Activated CD4-positive, alpha-beta T cell treated with anti-CD3 and anti-CD28 coated beads, Interleukin-2, amount 10 ng/mL, durations not matched to agents 7 days and 5 days (primary cell): ENCODE measurements at regions not wholly inside any gene's neighbourhood (a gene's known extent, or its start where the extent isn't known, plus 50 kb on each side); places are given as distances from the start of the nearest gene placed in this dataset.

Source experiments
- CTCF ChIA-PET: fragments of 350-600 bp; sonication (Branson Sonifier 250); formaldehyde crosslinking; loops from one replicate; lab custom pipeline; 2021; ENCODE audit warnings: antibody characterized with exemption; lab: Charles Lee
- POLR2A ChIA-PET: fragments of 350-600 bp; sonication (Branson Sonifier 250); formaldehyde crosslinking; loops from one replicate; lab custom pipeline; 2021; ENCODE audit warnings: antibody characterized with exemption; lab: Charles Lee
- DNase-seq: peaks from one replicate; pipeline ENCODE4 v3.0.0-alpha.2; 2020
- H3K27ac Mint-ChIP-seq: one replicate; pipeline ENCODE4 v1.8.0; 2021; ENCODE audit warnings: mild to moderate bottlenecking, moderate library complexity, mixed read lengths
- H3K27me3 Mint-ChIP-seq: one replicate; pipeline ENCODE4 v1.8.0; 2021; ENCODE audit warnings: mixed read lengths
- H3K36me3 Mint-ChIP-seq: one replicate; pipeline ENCODE4 v1.8.0; 2021; ENCODE audit warnings: low read depth, mixed read lengths
- H3K4me1 Mint-ChIP-seq: one replicate; pipeline ENCODE4 v1.8.0; 2021; ENCODE audit warnings: mixed read lengths
- H3K4me3 Mint-ChIP-seq: one replicate; pipeline ENCODE4 v1.8.0; 2021; ENCODE audit warnings: mild to moderate bottlenecking, moderate library complexity, mixed read lengths
- H3K9me3 Mint-ChIP-seq: one replicate; pipeline ENCODE4 v1.8.0; 2021; ENCODE audit warnings: mixed read lengths

GRCh38 chr17:5931616-5932015 is 138.6 kb upstream of the WSCD1 start:
- H3K36me3 Mint-ChIP-seq = no peaks in the 10 kb centered on the region
- H3K9me3 Mint-ChIP-seq = peaks cover 3% of the 10 kb centered on the region
- no peak overlapping the region for H3K27ac Mint-ChIP-seq
- ChIA-PET CTCF (no interaction called here), POLR2A (no interaction called here)
- no peak for DNase-seq
- H3K4me3 Mint-ChIP-seq = no peak overlapping the region
- H3K27me3 Mint-ChIP-seq = peaks cover 3% of the 10 kb centered on the region
- no peaks in the 10 kb centered on the region for H3K4me1 Mint-ChIP-seq

- no peak overlapping the region for H3K27ac Mint-ChIP-seq
Observed at GRCh38 chr17:5933430-5933829, 136.7 kb upstream of the WSCD1 start.

DNA sequence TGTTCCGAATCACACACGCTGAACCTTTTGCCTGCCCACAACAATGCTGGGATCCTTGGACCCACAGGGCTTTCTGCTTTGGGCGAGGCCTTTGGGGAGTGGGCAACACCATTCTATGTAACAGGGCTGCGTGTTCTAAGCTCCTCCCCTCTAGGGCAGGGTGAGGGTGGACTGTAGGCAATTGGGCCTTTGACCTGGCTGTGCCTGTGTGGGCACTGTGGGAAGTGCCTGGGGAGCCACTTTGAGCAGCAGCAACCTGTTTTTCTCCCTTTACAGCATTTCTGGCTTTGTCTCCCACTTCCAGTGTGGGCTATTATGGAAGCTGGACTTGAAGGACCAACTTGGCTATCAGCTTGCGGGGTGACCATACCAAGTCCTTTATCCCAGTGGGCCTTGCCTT is 128.9 kb upstream of the WSCD1 start:
- no peak for DNase-seq
- peaks cover 2% of the 10 kb centered on the region for H3K27me3 Mint-ChIP-seq
- POLR2A ChIA-PET = no interaction called here
- CTCF ChIA-PET = no interaction called here
- no peak overlapping the region for H3K27ac Mint-ChIP-seq
- no peaks in the 10 kb centered on the region for H3K36me3 Mint-ChIP-seq
- no peak overlapping the region for H3K4me3 Mint-ChIP-seq
- H3K9me3 Mint-ChIP-seq = no peaks in the 10 kb centered on the region
- no peaks in the 10 kb centered on the region for H3K4me1 Mint-ChIP-seq

More at GRCh38 chr17:5933430-5933829, 136.7 kb upstream of the WSCD1 start:
- H3K36me3 Mint-ChIP-seq = no peaks in the 10 kb centered on the region
- ChIA-PET POLR2A (no interaction called here), CTCF (no interaction called here)
- H3K27me3 Mint-ChIP-seq = peaks cover 3% of the 10 kb centered on the region
- H3K9me3 Mint-ChIP-seq = peaks cover 3% of the 10 kb centered on the region
- no peak for DNase-seq
- no peak overlapping the region for H3K4me3 Mint-ChIP-seq
- H3K4me1 Mint-ChIP-seq = no peaks in the 10 kb centered on the region

GRCh38 chr17:5942687-5943086 is 127.5 kb upstream of the WSCD1 start:
- Mint-ChIP-seq H3K4me3 (no peak overlapping the region), H3K27me3 (peaks cover 5% of the 10 kb centered on the region), H3K36me3 (no peaks in the 10 kb centered on the region), H3K9me3 (no peaks in the 10 kb centered on the region), H3K4me1 (no peaks in the 10 kb centered on the region), H3K27ac (no peak overlapping the region)
- CTCF ChIA-PET = no interaction called here
- POLR2A ChIA-PET = no interaction called here
- no peak for DNase-seq

DNA sequence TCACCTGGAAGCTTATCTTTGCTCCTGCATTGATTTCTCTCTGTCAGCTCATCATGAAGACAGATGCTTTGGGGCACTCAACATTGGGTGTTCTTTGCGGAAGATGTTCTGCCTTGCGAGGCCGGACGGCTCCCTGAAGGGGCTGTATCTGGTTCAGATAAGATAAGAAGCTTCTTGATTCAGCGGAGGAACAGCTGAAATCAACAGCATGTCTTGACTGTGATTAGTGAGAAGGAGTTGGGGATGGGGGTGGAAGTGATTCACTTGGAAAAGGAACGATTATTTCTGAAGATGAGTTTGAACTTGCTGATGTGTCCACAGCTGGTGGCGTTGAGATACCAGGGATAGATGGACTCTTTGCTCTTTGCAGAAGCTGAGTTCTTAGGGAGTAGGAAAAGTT is 126.9 kb upstream of the WSCD1 start:
- no peak overlapping the region for H3K27ac Mint-ChIP-seq
- CTCF ChIA-PET = no interaction called here
- POLR2A ChIA-PET = no interaction called here
- H3K4me1 Mint-ChIP-seq = no peaks in the 10 kb centered on the region
- no peaks in the 10 kb centered on the region for H3K36me3 Mint-ChIP-seq
- peaks cover 6% of the 10 kb centered on the region for H3K27me3 Mint-ChIP-seq
- no peak for DNase-seq
- no peaks in the 10 kb centered on the region for H3K9me3 Mint-ChIP-seq
- H3K4me3 Mint-ChIP-seq = no peak overlapping the region

DNA sequence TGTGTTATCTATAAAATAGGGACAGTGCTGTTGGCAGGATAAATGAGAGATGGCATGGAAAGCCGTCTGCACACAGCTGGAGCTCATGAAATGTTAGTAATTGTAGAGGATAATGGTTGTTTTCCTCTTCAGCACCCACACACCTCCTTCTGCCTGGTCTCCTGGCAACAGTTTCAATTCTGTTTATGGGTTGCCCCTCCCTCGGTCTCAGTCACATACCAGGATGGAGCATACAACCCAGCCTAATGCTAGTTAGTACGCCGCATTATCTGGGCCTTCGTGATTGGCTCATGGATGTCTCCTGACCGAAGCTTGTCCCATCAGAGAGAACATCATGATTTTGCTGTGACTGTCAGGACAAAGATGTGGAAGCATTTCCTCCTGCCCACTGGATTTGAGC is 126.2 kb upstream of the WSCD1 start:
- POLR2A ChIA-PET = no interaction called here
- CTCF ChIA-PET = interaction anchor here (0.5 kb wide), 1 partner anchor 318 kb away, joined by 3 read pairs; no protein-coding TSS in a partner anchor
- peaks cover 7% of the 10 kb centered on the region for H3K27me3 Mint-ChIP-seq
- no peaks in the 10 kb centered on the region for H3K36me3 Mint-ChIP-seq
- no peak for DNase-seq
- no peaks in the 10 kb centered on the region for H3K9me3 Mint-ChIP-seq
- H3K27ac Mint-ChIP-seq = no peak overlapping the region
- H3K4me1 Mint-ChIP-seq = no peaks in the 10 kb centered on the region
- H3K4me3 Mint-ChIP-seq = no peak overlapping the region

- Mint-ChIP-seq H3K27me3 (peaks cover 18% of the 10 kb centered on the region), H3K27ac (no peak overlapping the region), H3K9me3 (no peaks in the 10 kb centered on the region), H3K4me3 (no peak overlapping the region), H3K4me1 (no peaks in the 10 kb centered on the region), H3K36me3 (no peaks in the 10 kb centered on the region)
- ChIA-PET POLR2A (no interaction called here), CTCF (no interaction called here)
- no peak for DNase-seq
Observed at GRCh38 chr17:5947701-5948180, 122.4 kb upstream of the WSCD1 start.

- no peak for DNase-seq
- Mint-ChIP-seq H3K4me1 (no peaks in the 10 kb centered on the region), H3K4me3 (no peak overlapping the region), H3K9me3 (no peaks in the 10 kb centered on the region), H3K27ac (no peak overlapping the region), H3K27me3 (peaks cover 16% of the 10 kb centered on the region), H3K36me3 (no peaks in the 10 kb centered on the region)
- CTCF ChIA-PET = no interaction called here
- POLR2A ChIA-PET = no interaction called here
Observed at GRCh38 chr17:5948811-5949210, 121.4 kb upstream of the WSCD1 start.

- Mint-ChIP-seq H3K27me3 (peaks cover 16% of the 10 kb centered on the region), H3K9me3 (no peaks in the 10 kb centered on the region), H3K27ac (no peak overlapping the region), H3K4me1 (no peaks in the 10 kb centered on the region), H3K4me3 (no peak overlapping the region), H3K36me3 (no peaks in the 10 kb centered on the region)
- no peak for DNase-seq
- POLR2A ChIA-PET = no interaction called here
- CTCF ChIA-PET = no interaction called here
Observed at GRCh38 chr17:5950878-5951277, 119.3 kb upstream of the WSCD1 start.

DNA sequence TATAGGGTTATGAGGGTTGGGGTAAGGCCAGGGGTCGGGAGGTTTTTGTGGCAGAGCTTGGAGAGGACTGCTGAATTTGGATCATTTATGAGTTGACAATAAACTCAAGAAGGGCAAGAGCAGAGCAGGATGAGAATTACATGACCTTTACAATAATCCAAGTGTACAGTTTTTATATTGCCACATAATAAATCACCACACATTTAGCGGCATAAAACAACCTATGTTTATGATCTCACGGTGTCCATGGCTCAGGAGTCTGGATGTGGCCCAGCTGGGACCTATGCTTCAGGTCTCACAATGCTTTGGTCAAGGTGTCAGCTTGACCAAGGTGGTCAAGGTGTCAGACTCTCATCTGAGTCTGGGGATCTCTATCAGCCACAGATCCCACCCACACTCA is 118.3 kb upstream of the WSCD1 start:
- Mint-ChIP-seq H3K27ac (no peak overlapping the region), H3K4me1 (no peaks in the 10 kb centered on the region), H3K27me3 (peaks cover 13% of the 10 kb centered on the region), H3K4me3 (no peak overlapping the region), H3K9me3 (no peaks in the 10 kb centered on the region), H3K36me3 (no peaks in the 10 kb centered on the region)
- ChIA-PET CTCF (no interaction called here), POLR2A (no interaction called here)
- DNase-seq = no peak

DNA sequence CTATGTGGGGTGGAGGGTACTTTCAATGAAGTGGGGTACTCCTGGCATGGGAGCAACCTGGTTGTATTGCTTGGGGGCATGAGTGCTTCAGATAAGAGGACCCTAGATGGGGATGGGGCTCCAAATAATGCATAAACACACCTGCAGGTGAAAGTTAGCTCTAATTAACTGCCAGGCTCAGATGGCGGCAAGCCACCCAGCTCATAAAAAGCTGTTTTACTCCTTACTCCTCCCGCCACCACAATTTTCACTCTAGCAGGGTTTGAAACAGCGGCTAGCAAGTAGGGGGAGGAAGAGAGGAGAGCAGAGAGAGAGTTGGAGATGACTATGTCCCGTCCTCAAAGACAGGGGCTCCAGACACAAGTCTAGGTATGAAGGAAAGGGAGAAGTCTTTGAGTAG is 117.7 kb upstream of the WSCD1 start:
- CTCF ChIA-PET = no interaction called here
- H3K4me1 Mint-ChIP-seq = no peaks in the 10 kb centered on the region
- H3K9me3 Mint-ChIP-seq = no peaks in the 10 kb centered on the region
- POLR2A ChIA-PET = no interaction called here
- DNase-seq = no peak
- no peak overlapping the region for H3K4me3 Mint-ChIP-seq
- no peaks in the 10 kb centered on the region for H3K36me3 Mint-ChIP-seq
- peaks cover 13% of the 10 kb centered on the region for H3K27me3 Mint-ChIP-seq
- peak overlapping the region; percentile 20 for H3K27ac Mint-ChIP-seq

DNA sequence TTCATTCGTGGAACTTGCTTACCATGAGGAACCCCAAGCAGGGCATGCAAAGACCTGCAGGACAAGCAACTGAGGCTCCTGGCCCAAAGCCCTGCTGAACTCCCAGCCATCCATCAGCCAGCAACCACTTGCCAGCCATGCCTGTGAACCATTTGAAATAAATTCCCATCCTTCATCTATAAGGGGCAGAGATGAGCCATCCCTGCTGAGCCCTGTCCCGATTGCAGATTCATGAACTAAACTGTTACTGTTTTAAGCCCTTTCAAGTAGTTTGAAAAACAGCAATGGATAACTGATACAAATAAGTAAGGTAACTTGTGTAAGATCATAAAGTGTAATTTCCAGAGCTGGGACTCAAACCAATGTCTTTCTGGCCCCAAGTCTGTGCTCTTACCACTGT is 114.4 kb upstream of the WSCD1 start:
- peaks cover 2% of the 10 kb centered on the region for H3K27me3 Mint-ChIP-seq
- no peaks in the 10 kb centered on the region for H3K36me3 Mint-ChIP-seq
- POLR2A ChIA-PET = no interaction called here
- H3K4me1 Mint-ChIP-seq = no peaks in the 10 kb centered on the region
- CTCF ChIA-PET = no interaction called here
- H3K9me3 Mint-ChIP-seq = no peaks in the 10 kb centered on the region
- no peak overlapping the region for H3K4me3 Mint-ChIP-seq
- H3K27ac Mint-ChIP-seq = no peak overlapping the region
- DNase-seq = no peak

GRCh38 chr17:5958850-5959249 is 111.3 kb upstream of the WSCD1 start:
- Mint-ChIP-seq H3K4me1 (no peaks in the 10 kb centered on the region), H3K36me3 (no peaks in the 10 kb centered on the region), H3K27ac (no peak overlapping the region), H3K27me3 (no peaks in the 10 kb centered on the region), H3K4me3 (no peak overlapping the region), H3K9me3 (no peaks in the 10 kb centered on the region)
- ChIA-PET POLR2A (no interaction called here), CTCF (no interaction called here)
- no peak for DNase-seq

- no peak overlapping the region for H3K4me3 Mint-ChIP-seq
- CTCF ChIA-PET = no interaction called here
- DNase-seq = no peak
- peaks cover 3% of the 10 kb centered on the region for H3K27me3 Mint-ChIP-seq
- no peaks in the 10 kb centered on the region for H3K36me3 Mint-ChIP-seq
- H3K27ac Mint-ChIP-seq = no peak overlapping the region
- no peaks in the 10 kb centered on the region for H3K9me3 Mint-ChIP-seq
- no peaks in the 10 kb centered on the region for H3K4me1 Mint-ChIP-seq
- POLR2A ChIA-PET = no interaction called here
Observed at GRCh38 chr17:5962371-5962770, 107.8 kb upstream of the WSCD1 start.
